ENCODE measurements at regions not wholly inside any gene's neighbourhood (a gene's known extent, or its start where the extent isn't known, plus 50 kb on each side); places are given as distances from the start of the nearest gene placed in this dataset.

DNA sequence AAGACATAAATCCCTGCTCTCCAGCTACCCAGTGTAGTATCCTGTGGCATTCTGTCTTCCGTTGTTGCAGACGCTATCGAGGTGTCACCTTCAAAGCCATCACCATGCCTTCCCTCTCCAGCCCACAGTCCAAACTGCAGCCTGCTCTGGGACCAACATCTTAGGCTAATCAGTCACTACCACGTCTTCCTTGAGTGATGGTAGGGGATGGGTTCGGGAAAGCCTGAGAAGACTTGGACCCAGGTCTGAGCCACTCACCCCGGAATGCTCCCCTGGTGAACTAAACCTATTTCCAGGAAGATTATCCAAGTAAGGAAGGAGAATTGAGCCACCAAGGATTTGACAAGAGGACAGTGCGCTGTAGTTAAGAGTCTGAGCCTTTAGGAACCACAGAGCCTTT lies 52.9 kb upstream of the IRX1 start:
- H3K27me3 Mint-ChIP-seq, result no peaks in the 10 kb centered on the region

DNA sequence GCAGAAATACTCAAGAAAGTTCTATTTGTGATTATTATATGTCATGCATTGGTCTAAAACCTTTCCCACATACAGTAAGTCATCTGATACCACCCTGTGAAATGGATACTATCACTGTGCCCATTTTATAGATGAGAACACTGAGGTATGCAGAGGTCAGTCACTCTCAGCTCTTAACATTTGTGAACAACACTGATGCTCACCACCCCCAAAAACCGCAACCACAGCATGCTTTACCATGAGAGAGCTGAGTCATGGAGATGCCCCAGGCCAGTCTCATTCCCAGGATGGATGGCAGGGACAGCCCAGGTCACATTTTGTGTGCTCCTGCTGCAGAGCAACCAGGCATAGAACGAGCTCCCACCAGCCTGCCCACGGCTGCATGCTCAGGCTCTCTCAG lies 53.5 kb upstream of the IRX1 start:
- Histone ChIP-seq H3K36me3 (replicated peaks in 1 of 2; ENCODE audit: control extremely low read depth in 1 of 2, control insufficient read depth in 1 of 2, extremely low read depth in 1 of 2, insufficient read depth in 2 of 2, low read length in 1 of 2) (no peaks in the 10 kb centered on the region), H3K4me3 (ENCODE audit: control extremely low read depth in 1 of 5, extremely low read depth in 1 of 5, insufficient read depth in 1 of 5, low read depth in 2 of 5, low read length in 4 of 5) (no peak overlapping the region), H3K4me2 (replicated peaks; ENCODE audit: low read depth, low read length, poor library complexity, severe bottlenecking) (no peak overlapping the region), H3K9me3 (ENCODE audit: control extremely low read depth in 1 of 3, control insufficient read depth in 2 of 3, insufficient read depth in 1 of 3, low read length in 2 of 3) (peaks cover 0 to 28% (median 0%) of the 10 kb centered on the region in 3 donors), H2AFZ (ENCODE audit: insufficient read depth, low read depth, low read length, poor library complexity, severe bottlenecking) (no peak overlapping the region), H3K9ac (ENCODE audit: low read length) (no peak overlapping the region), H3K79me2 (ENCODE audit: control insufficient read depth, insufficient read depth, low read length) (no peaks in the 10 kb centered on the region), H3K4me1 (ENCODE audit: control insufficient read depth in 2 of 2, insufficient read depth in 2 of 2, low read length in 2 of 2) (no peaks in the 10 kb centered on the region), H4K20me1 (ENCODE audit: control insufficient read depth, insufficient read depth, low read length, poor library complexity, severe bottlenecking) (no peaks in the 10 kb centered on the region), H3K27ac (ENCODE audit: low read length in 2 of 2) (no peak overlapping the region), H3K27me3 (replicated peaks in 1 of 4; ENCODE audit: control extremely low read depth in 1 of 4, control insufficient read depth in 3 of 4, insufficient read depth in 4 of 4, low read length in 3 of 4) (no peaks in the 10 kb centered on the region)
- no peak overlapping the region for H3K27ac Mint-ChIP-seq
- WGBS (ENCODE audit: insufficient coverage), result 81% methylated on average over 3 of the region's 3 CpGs
- DNase-seq (no peak), ATAC-seq (ENCODE audit: low read depth) (no peak)
- intact Hi-C loops (cut with micrococcal nuclease), result no loop called here
- ChIA-PET CTCF (no interaction called here), POLR2A (no interaction called here)
- no peaks in the 10 kb centered on the region for H3K4me1 Mint-ChIP-seq
- no peaks in the 10 kb centered on the region for H3K27me3 Mint-ChIP-seq
- no peak for TF ChIP-seq EZH2 (IDR thresholded peaks at IDR 0.05; ENCODE audit: borderline replicate concordance, insufficient read depth, low read depth, low read length, poor library complexity, severe bottlenecking)
- TF ChIP-seq, protein P1, sequence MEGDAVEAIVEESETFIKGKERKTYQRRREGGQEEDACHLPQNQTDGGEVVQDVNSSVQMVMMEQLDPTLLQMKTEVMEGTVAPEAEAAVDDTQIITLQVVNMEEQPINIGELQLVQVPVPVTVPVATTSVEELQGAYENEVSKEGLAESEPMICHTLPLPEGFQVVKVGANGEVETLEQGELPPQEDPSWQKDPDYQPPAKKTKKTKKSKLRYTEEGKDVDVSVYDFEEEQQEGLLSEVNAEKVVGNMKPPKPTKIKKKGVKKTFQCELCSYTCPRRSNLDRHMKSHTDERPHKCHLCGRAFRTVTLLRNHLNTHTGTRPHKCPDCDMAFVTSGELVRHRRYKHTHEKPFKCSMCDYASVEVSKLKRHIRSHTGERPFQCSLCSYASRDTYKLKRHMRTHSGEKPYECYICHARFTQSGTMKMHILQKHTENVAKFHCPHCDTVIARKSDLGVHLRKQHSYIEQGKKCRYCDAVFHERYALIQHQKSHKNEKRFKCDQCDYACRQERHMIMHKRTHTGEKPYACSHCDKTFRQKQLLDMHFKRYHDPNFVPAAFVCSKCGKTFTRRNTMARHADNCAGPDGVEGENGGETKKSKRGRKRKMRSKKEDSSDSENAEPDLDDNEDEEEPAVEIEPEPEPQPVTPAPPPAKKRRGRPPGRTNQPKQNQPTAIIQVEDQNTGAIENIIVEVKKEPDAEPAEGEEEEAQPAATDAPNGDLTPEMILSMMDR (IDR thresholded peaks at IDR 0.05), result no peak
- H3K4me3 Mint-ChIP-seq, result no peak overlapping the region
- no peaks in the 10 kb centered on the region for H3K9me3 Mint-ChIP-seq (ENCODE audit: insufficient read depth)

More for the DNA sequence above, 52.9 kb upstream of the IRX1 start:
- 90% methylated on average over 4 of the region's 7 CpGs for WGBS (ENCODE audit: insufficient coverage)
- Mint-ChIP-seq H3K4me3 (no peak overlapping the region), H3K27ac (no peak overlapping the region), H3K9me3 (ENCODE audit: insufficient read depth) (no peaks in the 10 kb centered on the region), H3K4me1 (no peaks in the 10 kb centered on the region)
- CTCF ChIA-PET, result no interaction called here
- Histone ChIP-seq H3K9me3 (ENCODE audit: control extremely low read depth in 1 of 3, control insufficient read depth in 2 of 3, insufficient read depth in 1 of 3, low read length in 2 of 3) (peaks cover 0 to 27% (median 0%) of the 10 kb centered on the region in 3 donors), H3K4me2 (replicated peaks; ENCODE audit: low read depth, low read length, poor library complexity, severe bottlenecking) (no peak overlapping the region), H3K27me3 (replicated peaks in 1 of 4; ENCODE audit: control extremely low read depth in 1 of 4, control insufficient read depth in 3 of 4, insufficient read depth in 4 of 4, low read length in 3 of 4) (no peaks in the 10 kb centered on the region), H3K36me3 (replicated peaks in 1 of 2; ENCODE audit: control extremely low read depth in 1 of 2, control insufficient read depth in 1 of 2, extremely low read depth in 1 of 2, insufficient read depth in 2 of 2, low read length in 1 of 2) (no peaks in the 10 kb centered on the region), H3K4me3 (ENCODE audit: control extremely low read depth in 1 of 5, extremely low read depth in 1 of 5, insufficient read depth in 1 of 5, low read depth in 2 of 5, low read length in 4 of 5) (no peak overlapping the region), H4K20me1 (ENCODE audit: control insufficient read depth, insufficient read depth, low read length, poor library complexity, severe bottlenecking) (no peaks in the 10 kb centered on the region), H3K27ac (ENCODE audit: low read length in 2 of 2) (no peak overlapping the region), H2AFZ (ENCODE audit: insufficient read depth, low read depth, low read length, poor library complexity, severe bottlenecking) (no peak overlapping the region), H3K79me2 (ENCODE audit: control insufficient read depth, insufficient read depth, low read length) (no peaks in the 10 kb centered on the region), H3K4me1 (ENCODE audit: control insufficient read depth in 2 of 2, insufficient read depth in 2 of 2, low read length in 2 of 2) (no peaks in the 10 kb centered on the region), H3K9ac (ENCODE audit: low read length) (no peak overlapping the region)
- DNase-seq, result no peak
- ATAC-seq (ENCODE audit: low read depth), result no peak
- intact Hi-C loops (cut with micrococcal nuclease), result no loop called here
- POLR2A ChIA-PET, result no interaction called here
- TF ChIP-seq, protein P1 (IDR thresholded peaks at IDR 0.05), result no peak
- TF ChIP-seq EZH2 (IDR thresholded peaks at IDR 0.05; ENCODE audit: borderline replicate concordance, insufficient read depth, low read depth, low read length, poor library complexity, severe bottlenecking), result no peak
